ENCODE measurements at regions not wholly inside any gene's neighbourhood (a gene's known extent, or its start where the extent isn't known, plus 50 kb on each side); places are given as distances from the start of the nearest gene placed in this dataset.

GRCh38 chr10:64708884-64709681 lies 1187.9 kb downstream of the REEP3 start:
- no peaks in the 10 kb centered on the region for H3K36me3 ChIP-seq (ENCODE audit: insufficient read depth, low read depth, low read length)
- no peak overlapping the region for H3K9ac ChIP-seq (ENCODE audit: low read depth, low read length)
- H3K27me3 ChIP-seq (ENCODE audit: insufficient read depth, low read length), result no peaks in the 10 kb centered on the region
- no peaks in the 10 kb centered on the region for H3K9me3 ChIP-seq (ENCODE audit: insufficient read depth, low read depth, low read length)
- no peak overlapping the region for H3K4me3 ChIP-seq (ENCODE audit: low read length)
- peaks cover 8% of the 10 kb centered on the region for H3K4me1 ChIP-seq (ENCODE audit: insufficient read depth, low read length)
- H3K27ac ChIP-seq (ENCODE audit: low read length), result no peak overlapping the region

GRCh38 chr10:64726466-64726865 lies 1205.3 kb downstream of the REEP3 start:
- Histone ChIP-seq H3K27me3 (ENCODE audit: insufficient read depth, low read length) (no peaks in the 10 kb centered on the region), H3K27ac (ENCODE audit: low read length) (no peak overlapping the region), H3K9me3 (ENCODE audit: insufficient read depth, low read depth, low read length) (peaks cover 4% of the 10 kb centered on the region; the same call in 1 of the 2 replicates), H3K4me3 (ENCODE audit: low read length) (no peak overlapping the region), H3K36me3 (ENCODE audit: insufficient read depth, low read depth, low read length) (no peaks in the 10 kb centered on the region), H3K9ac (ENCODE audit: low read depth, low read length) (no peak overlapping the region), H3K4me1 (ENCODE audit: insufficient read depth, low read length) (no peaks in the 10 kb centered on the region)

- no peaks in the 10 kb centered on the region for H3K36me3 ChIP-seq (ENCODE audit: insufficient read depth, low read depth, low read length)
- H3K4me3 ChIP-seq (ENCODE audit: low read length), result no peak overlapping the region
- peaks cover 4% of the 10 kb centered on the region; the same call in 1 of the 2 replicates for H3K9me3 ChIP-seq (ENCODE audit: insufficient read depth, low read depth, low read length)
- H3K27me3 ChIP-seq (ENCODE audit: insufficient read depth, low read length), result no peaks in the 10 kb centered on the region
- no peaks in the 10 kb centered on the region for H3K4me1 ChIP-seq (ENCODE audit: insufficient read depth, low read length)
- H3K27ac ChIP-seq (ENCODE audit: low read length), result no peak overlapping the region
- H3K9ac ChIP-seq (ENCODE audit: low read depth, low read length), result no peak overlapping the region
These were observed 1209.8 kb downstream of the REEP3 start for GRCh38 chr10:64731016-64731415.

GRCh38 chr10:64732372-64732957 lies 1211.3 kb downstream of the REEP3 start:
- Histone ChIP-seq H3K27ac (ENCODE audit: low read length) (no peak overlapping the region), H3K9ac (ENCODE audit: low read depth, low read length) (no peak overlapping the region), H3K9me3 (ENCODE audit: insufficient read depth, low read depth, low read length) (peaks cover 10% of the 10 kb centered on the region), H3K27me3 (ENCODE audit: insufficient read depth, low read length) (no peaks in the 10 kb centered on the region), H3K4me1 (ENCODE audit: insufficient read depth, low read length) (no peaks in the 10 kb centered on the region), H3K4me3 (ENCODE audit: low read length) (no peak overlapping the region), H3K36me3 (ENCODE audit: insufficient read depth, low read depth, low read length) (no peaks in the 10 kb centered on the region)

GRCh38 chr10:64733980-64734379 lies 1212.8 kb downstream of the REEP3 start:
- Histone ChIP-seq H3K36me3 (ENCODE audit: insufficient read depth, low read depth, low read length) (no peaks in the 10 kb centered on the region), H3K9me3 (ENCODE audit: insufficient read depth, low read depth, low read length) (peaks cover 6% of the 10 kb centered on the region), H3K4me3 (ENCODE audit: low read length) (no peak overlapping the region), H3K27me3 (ENCODE audit: insufficient read depth, low read length) (no peaks in the 10 kb centered on the region), H3K4me1 (ENCODE audit: insufficient read depth, low read length) (no peaks in the 10 kb centered on the region), H3K27ac (ENCODE audit: low read length) (no peak overlapping the region), H3K9ac (ENCODE audit: low read depth, low read length) (no peak overlapping the region)

GRCh38 chr10:64738462-64738861 lies 1217.3 kb downstream of the REEP3 start:
- Histone ChIP-seq H3K4me1 (ENCODE audit: insufficient read depth, low read length) (no peaks in the 10 kb centered on the region), H3K9me3 (ENCODE audit: insufficient read depth, low read depth, low read length) (peaks cover 6% of the 10 kb centered on the region), H3K36me3 (ENCODE audit: insufficient read depth, low read depth, low read length) (no peaks in the 10 kb centered on the region), H3K27me3 (ENCODE audit: insufficient read depth, low read length) (no peaks in the 10 kb centered on the region), H3K4me3 (ENCODE audit: low read length) (no peak overlapping the region), H3K27ac (ENCODE audit: low read length) (no peak overlapping the region), H3K9ac (ENCODE audit: low read depth, low read length) (no peak overlapping the region)

- H3K9ac ChIP-seq (ENCODE audit: low read depth, low read length), result no peak overlapping the region
- H3K27me3 ChIP-seq (ENCODE audit: insufficient read depth, low read length), result no peaks in the 10 kb centered on the region
- H3K4me1 ChIP-seq (ENCODE audit: insufficient read depth, low read length), result no peaks in the 10 kb centered on the region
- no peaks in the 10 kb centered on the region for H3K36me3 ChIP-seq (ENCODE audit: insufficient read depth, low read depth, low read length)
- H3K4me3 ChIP-seq (ENCODE audit: low read length), result no peak overlapping the region
- H3K27ac ChIP-seq (ENCODE audit: low read length), result no peak overlapping the region
- no peaks in the 10 kb centered on the region for H3K9me3 ChIP-seq (ENCODE audit: insufficient read depth, low read depth, low read length)
These were observed 1224.4 kb downstream of the REEP3 start for GRCh38 chr10:64745565-64745964.

- Histone ChIP-seq H3K9ac (ENCODE audit: low read depth, low read length) (no peak overlapping the region), H3K36me3 (ENCODE audit: insufficient read depth, low read depth, low read length) (no peaks in the 10 kb centered on the region), H3K9me3 (ENCODE audit: insufficient read depth, low read depth, low read length) (no peaks in the 10 kb centered on the region), H3K4me3 (ENCODE audit: low read length) (no peak overlapping the region), H3K27ac (ENCODE audit: low read length) (no peak overlapping the region), H3K27me3 (ENCODE audit: insufficient read depth, low read length) (no peaks in the 10 kb centered on the region), H3K4me1 (ENCODE audit: insufficient read depth, low read length) (no peaks in the 10 kb centered on the region)
These were observed 1229.5 kb downstream of the REEP3 start for GRCh38 chr10:64750672-64751071.

- Histone ChIP-seq H3K9me3 (ENCODE audit: insufficient read depth, low read depth, low read length) (no peaks in the 10 kb centered on the region), H3K4me1 (ENCODE audit: insufficient read depth, low read length) (no peaks in the 10 kb centered on the region), H3K27me3 (ENCODE audit: insufficient read depth, low read length) (no peaks in the 10 kb centered on the region), H3K4me3 (ENCODE audit: low read length) (no peak overlapping the region), H3K9ac (ENCODE audit: low read depth, low read length) (no peak overlapping the region), H3K36me3 (ENCODE audit: insufficient read depth, low read depth, low read length) (no peaks in the 10 kb centered on the region), H3K27ac (ENCODE audit: low read length) (no peak overlapping the region)
These were observed 1232.3 kb downstream of the REEP3 start for GRCh38 chr10:64753516-64753915.

GRCh38 chr10:64760371-64760770 lies 1239.2 kb downstream of the REEP3 start:
- Histone ChIP-seq H3K9me3 (ENCODE audit: insufficient read depth, low read depth, low read length) (no peaks in the 10 kb centered on the region), H3K9ac (ENCODE audit: low read depth, low read length) (no peak overlapping the region), H3K36me3 (ENCODE audit: insufficient read depth, low read depth, low read length) (no peaks in the 10 kb centered on the region), H3K27me3 (ENCODE audit: insufficient read depth, low read length) (no peaks in the 10 kb centered on the region), H3K4me3 (ENCODE audit: low read length) (no peak overlapping the region), H3K4me1 (ENCODE audit: insufficient read depth, low read length) (no peaks in the 10 kb centered on the region), H3K27ac (ENCODE audit: low read length) (no peak overlapping the region)

GRCh38 chr10:64762861-64763260 lies 1241.7 kb downstream of the REEP3 start:
- Histone ChIP-seq H3K9ac (ENCODE audit: low read depth, low read length) (no peak overlapping the region), H3K9me3 (ENCODE audit: insufficient read depth, low read depth, low read length) (no peaks in the 10 kb centered on the region), H3K4me3 (ENCODE audit: low read length) (no peak overlapping the region), H3K27me3 (ENCODE audit: insufficient read depth, low read length) (no peaks in the 10 kb centered on the region), H3K36me3 (ENCODE audit: insufficient read depth, low read depth, low read length) (no peaks in the 10 kb centered on the region), H3K27ac (ENCODE audit: low read length) (no peak overlapping the region), H3K4me1 (ENCODE audit: insufficient read depth, low read length) (no peaks in the 10 kb centered on the region)

GRCh38 chr10:64765498-64765897 lies 1244.3 kb downstream of the REEP3 start:
- Histone ChIP-seq H3K27me3 (ENCODE audit: insufficient read depth, low read length) (no peaks in the 10 kb centered on the region), H3K36me3 (ENCODE audit: insufficient read depth, low read depth, low read length) (no peaks in the 10 kb centered on the region), H3K9me3 (ENCODE audit: insufficient read depth, low read depth, low read length) (no peaks in the 10 kb centered on the region), H3K9ac (ENCODE audit: low read depth, low read length) (no peak overlapping the region), H3K4me1 (ENCODE audit: insufficient read depth, low read length) (no peaks in the 10 kb centered on the region), H3K27ac (ENCODE audit: low read length) (no peak overlapping the region), H3K4me3 (ENCODE audit: low read length) (no peak overlapping the region)

All from iPS-20b (cell line).